ENCODE measurements at regions not wholly inside any gene's neighbourhood (a gene's known extent, or its start where the extent isn't known, plus 50 kb on each side); places are given as distances from the start of the nearest gene placed in this dataset.

GRCh38 chr2:221034026-221034701 is 537.9 kb downstream of the EPHA4 start:
- no peak for DNase-seq

GRCh38 chr2:221034973-221035372 is 537.1 kb downstream of the EPHA4 start:
- DNase-seq = no peak

GRCh38 chr2:221042926-221043325 is 529.2 kb downstream of the EPHA4 start:
- no peak for DNase-seq

- DNase-seq = no peak
Measured at GRCh38 chr2:221044781-221045180, 527.3 kb downstream of the EPHA4 start.

GRCh38 chr2:221050020-221050795 is 521.9 kb downstream of the EPHA4 start:
- no peak for DNase-seq

GRCh38 chr2:221051162-221051561 is 520.9 kb downstream of the EPHA4 start:
- DNase-seq = no peak

DNA sequence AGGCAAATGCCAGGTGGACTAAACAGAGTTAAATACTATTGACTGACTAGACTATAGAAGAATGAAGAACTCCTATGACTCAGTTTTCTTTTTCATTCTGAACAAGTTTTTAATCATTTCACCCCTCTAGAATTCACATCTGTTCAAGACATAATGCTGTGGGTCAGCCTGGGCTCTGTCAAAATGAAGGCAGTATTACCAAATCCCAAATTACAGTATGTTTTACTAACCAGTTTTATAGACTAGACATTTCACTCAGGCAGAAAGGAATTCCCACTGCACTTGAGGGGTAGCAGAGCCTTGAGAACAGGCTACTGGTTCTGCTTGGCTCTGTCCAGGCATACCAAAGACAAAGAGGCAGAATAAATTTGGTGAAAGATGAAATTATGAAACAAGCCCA is 511.7 kb downstream of the EPHA4 start:
- DNase-seq = no peak

GRCh38 chr2:221063568-221063967 is 508.5 kb downstream of the EPHA4 start:
- no peak for DNase-seq

GRCh38 chr2:221064058-221064854 is 507.8 kb downstream of the EPHA4 start:
- no peak for DNase-seq

- no peak for DNase-seq
Measured at GRCh38 chr2:221064880-221065279, 507.2 kb downstream of the EPHA4 start.

- DNase-seq = no peak
Measured at GRCh38 chr2:221068123-221068522, 504.0 kb downstream of the EPHA4 start.

GRCh38 chr2:221070106-221070505 is 502.0 kb downstream of the EPHA4 start:
- DNase-seq = no peak

GRCh38 chr2:221073326-221074049 is 498.6 kb downstream of the EPHA4 start:
- no peak for DNase-seq

DNA sequence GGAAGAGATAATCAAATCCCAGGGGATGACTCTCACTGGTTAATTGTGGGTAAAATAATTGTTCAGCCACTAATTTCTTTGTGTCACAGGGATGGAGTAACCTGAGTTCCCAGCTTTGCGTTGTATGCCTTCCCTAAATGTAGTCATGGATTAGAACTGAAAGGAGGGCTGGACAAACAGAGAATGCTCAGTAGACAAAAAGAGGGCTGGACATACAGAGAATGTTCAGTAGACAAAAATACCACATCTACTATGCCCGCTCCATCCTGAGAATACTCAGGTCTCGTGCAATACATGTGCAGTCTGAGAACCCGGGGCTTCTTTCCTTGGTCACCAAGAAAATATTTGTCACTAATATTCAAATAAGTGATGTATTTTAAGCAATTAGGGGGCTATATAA is 497.9 kb downstream of the EPHA4 start:
- DNase-seq = no peak

DNA sequence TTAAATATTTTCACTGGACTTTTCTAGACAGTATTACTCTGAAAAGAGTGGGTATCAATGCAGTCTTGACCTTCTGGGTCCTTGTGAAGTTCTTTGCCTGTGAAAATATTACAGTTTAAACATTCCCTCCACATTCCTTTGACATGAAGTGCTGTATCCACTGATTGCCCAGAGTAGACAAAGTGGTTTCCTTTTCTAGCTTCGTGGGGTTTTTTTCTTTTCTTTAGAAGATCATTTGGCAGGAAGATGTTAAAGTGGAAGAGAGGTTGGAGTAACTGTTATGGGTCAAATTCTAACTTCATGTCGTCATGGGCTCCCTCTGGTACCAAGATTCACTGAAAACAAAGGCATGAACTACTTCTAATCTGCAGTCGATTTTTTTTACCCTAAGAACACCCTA is 496.9 kb downstream of the EPHA4 start:
- no peak for DNase-seq

DNA sequence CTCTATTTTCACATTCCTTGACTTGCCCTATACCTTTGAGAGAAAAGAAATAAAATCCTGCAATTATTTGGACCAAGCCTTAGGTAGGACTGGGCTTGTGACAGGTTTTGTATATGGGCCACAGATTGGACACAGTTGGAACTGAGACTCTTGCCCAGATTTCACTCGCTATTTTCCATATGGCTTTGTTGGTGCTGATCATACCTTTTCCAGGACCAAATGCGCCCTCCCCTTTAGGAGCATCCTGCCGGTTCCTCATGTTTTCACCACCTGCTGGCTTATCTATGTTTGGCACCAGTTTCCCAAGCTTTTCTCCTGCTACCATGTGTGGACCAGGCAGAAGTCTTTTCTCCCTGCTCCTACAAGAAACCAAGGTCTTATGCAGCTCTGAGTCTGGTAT is 494.9 kb downstream of the EPHA4 start:
- no peak for DNase-seq

- no peak for DNase-seq
Measured at GRCh38 chr2:221077799-221078198, 494.3 kb downstream of the EPHA4 start.

DNA sequence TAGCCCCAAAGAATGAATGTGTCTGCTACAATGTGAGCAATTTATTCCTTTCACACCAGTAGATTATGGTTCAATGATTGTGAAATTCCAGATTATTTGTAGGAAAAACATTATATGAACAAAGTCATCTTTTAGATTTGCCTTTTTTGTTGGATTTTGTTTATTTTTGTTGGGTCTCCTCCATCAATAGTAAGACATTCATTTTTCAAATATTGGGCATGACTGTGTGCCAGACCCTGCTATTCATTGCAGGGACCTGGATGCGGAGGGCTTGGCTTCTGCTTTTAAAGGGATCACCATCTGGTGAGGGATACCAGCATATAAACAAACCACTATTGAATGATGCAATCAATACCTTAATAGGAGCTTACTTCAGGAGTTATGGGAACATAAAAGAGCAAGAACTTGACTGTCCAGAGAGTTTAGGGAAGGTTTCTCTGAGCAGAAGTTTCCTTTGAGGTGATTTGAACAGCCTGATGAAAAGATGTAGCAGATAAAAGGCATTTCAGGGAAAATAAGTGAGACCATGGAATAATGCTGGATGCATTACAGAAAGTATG is 486.7 kb downstream of the EPHA4 start:
- DNase-seq = no peak

DNA sequence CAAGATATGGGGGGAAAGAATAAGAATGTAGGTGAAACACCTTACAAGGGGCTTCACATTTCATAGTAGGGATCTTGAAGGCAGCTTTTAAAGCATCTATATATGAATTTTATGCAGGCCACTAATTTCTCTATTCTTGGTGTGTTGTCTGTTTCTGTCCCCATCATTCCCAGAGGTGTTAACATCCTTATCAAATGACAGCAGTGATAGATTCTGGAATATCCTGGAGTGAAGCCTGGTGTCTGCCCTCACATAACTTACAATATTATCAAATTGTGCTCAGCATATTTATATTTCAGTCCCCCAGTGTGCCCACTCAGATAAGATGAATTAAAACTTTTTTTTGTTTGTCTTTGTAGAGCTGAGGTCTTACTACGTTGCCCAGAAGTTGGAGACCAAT is 486.2 kb downstream of the EPHA4 start:
- DNase-seq = no peak

DNA sequence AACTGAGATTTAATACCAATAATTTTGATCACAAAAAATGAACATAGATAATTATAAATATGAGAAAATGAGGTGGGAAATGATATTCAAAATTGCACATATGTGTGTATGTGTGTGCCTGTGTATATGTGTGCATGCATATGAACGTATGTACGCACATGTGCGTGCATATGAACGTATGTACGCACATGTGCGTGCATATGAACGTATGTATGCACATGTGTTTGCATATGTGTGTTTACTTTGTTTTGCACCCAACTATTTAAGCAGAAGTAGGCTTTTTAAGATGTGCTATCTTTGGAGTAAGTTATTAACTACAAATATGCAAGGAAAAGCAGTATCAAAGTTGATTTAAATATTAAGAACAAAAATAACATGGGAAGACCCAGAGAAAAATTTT is 484.3 kb downstream of the EPHA4 start:
- no peak for DNase-seq

GRCh38 chr2:221088506-221088905 is 483.6 kb downstream of the EPHA4 start:
- no peak for DNase-seq

- no peak for DNase-seq
Measured at GRCh38 chr2:221095356-221095755, 476.7 kb downstream of the EPHA4 start.
